CD14-positive monocyte (primary cell): ENCODE measurements at regions not wholly inside any gene's neighbourhood (a gene's known extent, or its start where the extent isn't known, plus 50 kb on each side); places are given as distances from the start of the nearest gene placed in this dataset.

ENCODE experiments used
- DNase-seq, 3 donors: peaks; one replicate each; pipeline ENCODE4 v3.0.0-alpha.2; 2011 to 2022
- H2AFZ ChIP-seq: 2 replicates; pipeline ENCODE4 v1.6.0; 2012; ENCODE audit warnings: mild to moderate bottlenecking, low read depth, low read length, inconsistent platforms; ENCODE audit not compliant: insufficient read depth, poor library complexity, severe bottlenecking
- H3K27ac ChIP-seq, 2 donors: 1 replicate in 1 of 2; 2 replicates in 1 of 2; pipeline ENCODE4 v1.5.1; 2012 to 2013; ENCODE audit warnings: low read length in 2 of 2, control low read depth in 1 of 2, inconsistent platforms in 1 of 2, low read depth in 1 of 2, mild to moderate bottlenecking in 1 of 2
- H3K27me3 ChIP-seq, 2 donors: one replicate each; pipeline versions ENCODE4 v1.6.0 to v1.6.1; 2011 to 2013; ENCODE audit warnings: low read length in 2 of 2; ENCODE audit not compliant: control insufficient read depth in 2 of 2, insufficient read depth in 2 of 2
- H3K36me3 ChIP-seq, 2 donors: replicated peaks in 1 of 2; 1 replicate in 1 of 2; 2 replicates in 1 of 2; pipeline versions ENCODE4 v1.5.1 to v1.6.1; 2012 to 2013; ENCODE audit warnings: low read length in 2 of 2, control low read depth in 1 of 2, inconsistent platforms in 1 of 2, mild to moderate bottlenecking in 1 of 2; ENCODE audit not compliant: insufficient read depth in 2 of 2, control insufficient read depth in 1 of 2
- H3K4me1 ChIP-seq, 2 donors: 1 replicate in 1 of 2; 2 replicates in 1 of 2; pipeline versions ENCODE4 v1.5.1 to v1.6.1; 2012 to 2013; ENCODE audit warnings: low read length in 2 of 2, control low read depth in 1 of 2, inconsistent platforms in 1 of 2, mild to moderate bottlenecking in 1 of 2, moderate library complexity in 1 of 2; ENCODE audit not compliant: insufficient read depth in 2 of 2, control insufficient read depth in 1 of 2
- H3K4me2 ChIP-seq: replicated peaks from 2 replicates; pipeline ENCODE3; 2012; ENCODE audit warnings: low read length, moderate library complexity, mild to moderate bottlenecking; ENCODE audit not compliant: poor library complexity, severe bottlenecking; ENCODE audit errors: extremely low read depth
- H3K4me3 ChIP-seq, 3 experiments: fragments of 200-600 bp in 1 of 3; sonication (generic) in 1 of 3; replicated peaks in 1 of 3; 1 replicate in 2 of 3; 2 replicates in 1 of 3; pipeline ENCODE4 v1.5.1; 2011 to 2013; ENCODE audit warnings: low read length in 3 of 3, mild to moderate bottlenecking in 3 of 3, control low read depth in 2 of 3, low read depth in 2 of 3, inconsistent platforms in 1 of 3, moderate library complexity in 1 of 3
- H3K79me2 ChIP-seq: 2 replicates; pipeline ENCODE4 v1.6.0; 2012; ENCODE audit warnings: mild to moderate bottlenecking, control low read depth, inconsistent platforms, low read length, moderate library complexity; ENCODE audit not compliant: insufficient read depth
- H3K9ac ChIP-seq: 2 replicates; pipeline ENCODE4 v1.6.0; 2017; ENCODE audit warnings: low read length, mild to moderate bottlenecking; ENCODE audit not compliant: insufficient read depth, poor library complexity, severe bottlenecking
- H3K9me3 ChIP-seq, 2 donors: replicated peaks in 1 of 2; 1 replicate in 1 of 2; 2 replicates in 1 of 2; pipeline versions ENCODE4 v1.5.1 to v1.6.1; 2012 to 2013; ENCODE audit warnings: low read length in 2 of 2, control low read depth in 1 of 2; ENCODE audit not compliant: control insufficient read depth in 1 of 2, insufficient read depth in 1 of 2
- H4K20me1 ChIP-seq: 2 replicates; pipeline ENCODE4 v1.6.0; 2012; ENCODE audit warnings: mild to moderate bottlenecking, low read length, control low read depth, moderate library complexity; ENCODE audit not compliant: insufficient read depth
- H3K27ac Mint-ChIP-seq, 7 donors: one replicate each; pipeline ENCODE4 v1.8.0; 2020; ENCODE audit warnings: mild to moderate bottlenecking in 7 of 7, mixed read lengths in 7 of 7, moderate library complexity in 6 of 7, inconsistent platforms in 2 of 7
- H3K27me3 Mint-ChIP-seq, 3 donors: one replicate each; pipeline ENCODE4 v1.8.0; 2021 to 2022; ENCODE audit warnings: low read depth in 3 of 3, mild to moderate bottlenecking in 3 of 3, mixed read lengths in 3 of 3, moderate library complexity in 3 of 3, inconsistent platforms in 1 of 3
- H3K36me3 Mint-ChIP-seq, 2 donors: one replicate each; pipeline ENCODE4 v1.8.0; 2020; ENCODE audit warnings: mixed read lengths in 2 of 2, inconsistent platforms in 1 of 2, mild to moderate bottlenecking in 1 of 2
- H3K4me1 Mint-ChIP-seq: one replicate; pipeline ENCODE4 v1.8.0; 2020; ENCODE audit warnings: mild to moderate bottlenecking, mixed read lengths
- H3K4me3 Mint-ChIP-seq, 2 donors: one replicate each; pipeline ENCODE4 v1.8.0; 2020; ENCODE audit warnings: mild to moderate bottlenecking in 2 of 2, mixed read lengths in 2 of 2, moderate library complexity in 1 of 2
- H3K9me3 Mint-ChIP-seq, 7 donors: one replicate each; pipeline ENCODE4 v1.8.0; 2020 to 2022; ENCODE audit warnings: mixed read lengths in 7 of 7, mild to moderate bottlenecking in 6 of 7, moderate library complexity in 6 of 7, inconsistent platforms in 2 of 7
- CTCF ChIP-seq: fragments of 200-600 bp; IDR thresholded peaks from one replicate; pipeline ENCODE4 v1.8.0; 2022; ENCODE audit warnings: antibody characterized with exemption, mild to moderate bottlenecking
- WGBS: methylation state at CpG from one replicate; pipeline ENCODE4 v1.1.5; 2013; ENCODE audit warnings: missing lambda C conversion rate; ENCODE audit not compliant: insufficient coverage; 5-methylcytosine and 5-hydroxymethylcytosine counted together
- intact Hi-C, 2 donors: fragments of 100-400 bp; cut with micrococcal nuclease; formaldehyde crosslinking; loops; one replicate each; pipeline versions ENCODE4 v1.15.0 to v1.15.1; 2023

- Histone ChIP-seq H2AFZ (no peak overlapping the region), H3K4me2 (no peak overlapping the region), H3K9me3 (peaks cover 0 to 6% of the 10 kb centered on the region in 2 donors), H3K4me1 (no peaks in the 10 kb centered on the region), H3K79me2 (no peaks in the 10 kb centered on the region), H3K9ac (no peak overlapping the region), H3K27me3 (no peaks in the 10 kb centered on the region), H4K20me1 (no peaks in the 10 kb centered on the region), H3K27ac (no peak overlapping the region), H3K36me3 (no peaks in the 10 kb centered on the region), H3K4me3 (no peak overlapping the region)
- no peaks in the 10 kb centered on the region for H3K36me3 Mint-ChIP-seq
- DNase-seq = no peak
- no peaks in the 10 kb centered on the region for H3K4me1 Mint-ChIP-seq
- intact Hi-C loops = no loop called here
- WGBS = 100% methylated on average over 1 of the region's 1 CpG
- no peak overlapping the region for H3K27ac Mint-ChIP-seq
- H3K9me3 Mint-ChIP-seq = peaks cover 0 to 7% (median 2%) of the 10 kb centered on the region in 7 donors
- H3K27me3 Mint-ChIP-seq = no peaks in the 10 kb centered on the region
- no peak for TF ChIP-seq CTCF
- no peak overlapping the region for H3K4me3 Mint-ChIP-seq
Measured at GRCh38 chr17:69978056-69978646, 96.9 kb upstream of the KCNJ16 start.

- Mint-ChIP-seq H3K4me3 (no peak overlapping the region), H3K27me3 (no peaks in the 10 kb centered on the region)
- DNase-seq = no peak
Measured at GRCh38 chr17:69981441-69981840, 93.6 kb upstream of the KCNJ16 start.

More at GRCh38 chr17:69981441-69981840, 93.6 kb upstream of the KCNJ16 start:
- Mint-ChIP-seq H3K36me3 (no peaks in the 10 kb centered on the region), H3K4me1 (no peaks in the 10 kb centered on the region), H3K9me3 (no peaks in the 10 kb centered on the region), H3K27ac (no peak overlapping the region)
- no peaks in the 10 kb centered on the region for H4K20me1 ChIP-seq
- no peaks in the 10 kb centered on the region for H3K4me1 ChIP-seq
- H2AFZ ChIP-seq = no peak overlapping the region
- no peaks in the 10 kb centered on the region for H3K9me3 ChIP-seq
- intact Hi-C loops = no loop called here
- no peak for TF ChIP-seq CTCF
- no peaks in the 10 kb centered on the region for H3K36me3 ChIP-seq
- no CpG with 5 or more reads among the region's 5 CpGs for WGBS
- H3K79me2 ChIP-seq = no peaks in the 10 kb centered on the region
- H3K4me2 ChIP-seq = no peak overlapping the region
- H3K27ac ChIP-seq = no peak overlapping the region
- H3K4me3 ChIP-seq = no peak overlapping the region
- H3K27me3 ChIP-seq = no peaks in the 10 kb centered on the region
- H3K9ac ChIP-seq = no peak overlapping the region
